ENCODE measurements at regions not wholly inside any gene's neighbourhood (a gene's known extent, or its start where the extent isn't known, plus 50 kb on each side); places are given as distances from the start of the nearest gene placed in this dataset.

DNA sequence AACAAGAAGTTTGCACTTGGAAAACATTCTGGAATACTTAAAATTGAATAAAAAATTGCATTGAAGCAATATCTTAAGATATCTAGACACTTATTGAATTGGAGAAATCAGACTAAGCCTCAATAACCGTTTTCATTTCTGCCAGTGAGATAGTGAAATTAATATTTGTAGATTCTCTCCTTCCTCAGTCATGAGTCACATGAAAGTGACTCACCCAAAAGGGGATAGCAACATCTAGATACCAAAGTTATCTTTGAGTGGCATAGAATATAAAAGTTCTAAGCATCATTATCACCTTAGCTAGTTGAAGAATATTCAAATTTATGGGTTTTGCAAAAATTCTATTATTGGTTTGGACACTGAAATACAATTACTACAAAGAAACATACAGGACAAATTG is 614.8 kb upstream of the ZNF717 start:
- Histone ChIP-seq H3K4me1 (ENCODE audit: control insufficient read depth, insufficient read depth, low read length, poor library complexity, severe bottlenecking) (no peaks in the 10 kb centered on the region), H3K36me3 (ENCODE audit: control insufficient read depth, insufficient read depth, low read length) (no peaks in the 10 kb centered on the region), H3K27ac (ENCODE audit: low read depth, low read length, severe bottlenecking) (no peak overlapping the region), H3K9me3 (ENCODE audit: control insufficient read depth, low read length) (no peaks in the 10 kb centered on the region), H3K4me3 (ENCODE audit: extremely low read depth, insufficient read depth, low read length, poor library complexity, severe bottlenecking) (no peak overlapping the region)
- WGBS, 2 experiments (ENCODE audit: insufficient coverage in 2 of 2) = no CpG with 5 or more reads among the region's 1 CpG

GRCh38 chr3:76402926-76403325 is 617.6 kb upstream of the ZNF717 start:
- H3K4me1 ChIP-seq (ENCODE audit: control insufficient read depth, insufficient read depth, low read length, poor library complexity, severe bottlenecking) = no peaks in the 10 kb centered on the region

DNA sequence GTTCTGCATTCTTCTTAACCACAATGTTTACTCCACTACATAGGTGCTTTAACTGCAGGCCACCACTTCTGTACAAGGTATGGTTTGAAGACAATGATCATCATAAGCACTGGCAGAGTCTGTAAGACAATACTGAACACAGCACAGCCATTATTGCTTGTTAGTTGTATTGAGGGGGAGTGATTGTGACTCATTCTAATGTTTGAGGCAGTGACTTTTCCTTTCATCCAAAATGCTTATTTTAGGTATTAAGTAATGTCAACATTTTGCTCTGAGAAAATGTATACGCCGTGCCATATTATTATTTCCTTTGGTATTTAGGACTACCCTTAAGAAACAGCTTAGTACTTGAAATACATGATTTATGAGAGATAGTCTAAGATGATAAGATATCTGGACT is 618.2 kb upstream of the ZNF717 start:
- no peak overlapping the region for H3K4me3 ChIP-seq (ENCODE audit: extremely low read depth, insufficient read depth, low read length, poor library complexity, severe bottlenecking)
- no peak overlapping the region for H3K27ac ChIP-seq (ENCODE audit: low read depth, low read length, severe bottlenecking)
- no peaks in the 10 kb centered on the region for H3K36me3 ChIP-seq (ENCODE audit: control insufficient read depth, insufficient read depth, low read length)
- no peaks in the 10 kb centered on the region for H3K9me3 ChIP-seq (ENCODE audit: control insufficient read depth, low read length)
- no peaks in the 10 kb centered on the region for H3K4me1 ChIP-seq (ENCODE audit: control insufficient read depth, insufficient read depth, low read length, poor library complexity, severe bottlenecking)
- WGBS, 2 experiments (ENCODE audit: insufficient coverage in 2 of 2) = no CpG with 5 or more reads among the region's 2 CpGs

More at GRCh38 chr3:76402926-76403325, 617.6 kb upstream of the ZNF717 start:
- no peak overlapping the region for H3K27ac ChIP-seq (ENCODE audit: low read depth, low read length, severe bottlenecking)
- no peaks in the 10 kb centered on the region for H3K9me3 ChIP-seq (ENCODE audit: control insufficient read depth, low read length)
- H3K4me3 ChIP-seq (ENCODE audit: extremely low read depth, insufficient read depth, low read length, poor library complexity, severe bottlenecking) = no peak overlapping the region
- WGBS, 2 experiments (ENCODE audit: insufficient coverage in 2 of 2) = 75% methylated on average over 2 of the region's 2 CpGs; no CpG with 5 or more reads in 1 of the 2 experiments
- H3K36me3 ChIP-seq (ENCODE audit: control insufficient read depth, insufficient read depth, low read length) = no peaks in the 10 kb centered on the region

DNA sequence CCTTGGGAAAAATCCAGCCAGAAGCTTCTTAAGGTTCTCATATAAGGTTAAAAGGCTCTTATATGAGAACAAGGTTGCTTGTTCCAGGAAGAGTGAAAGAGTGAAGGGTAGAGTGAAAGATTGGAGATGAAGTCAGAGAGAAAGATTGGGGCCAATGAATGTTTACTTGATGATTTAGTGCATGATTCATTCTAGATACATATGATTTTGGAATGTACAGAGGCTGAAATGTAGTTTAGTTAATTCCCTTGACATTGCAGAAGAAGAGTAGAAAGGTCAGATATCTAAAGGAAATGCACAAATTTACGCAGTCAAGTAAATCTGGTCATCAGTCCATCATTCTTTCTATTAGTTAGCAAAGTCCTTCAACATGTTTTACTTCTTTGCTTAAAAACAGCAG is 619.8 kb upstream of the ZNF717 start:
- WGBS, 2 experiments (ENCODE audit: insufficient coverage in 2 of 2) = 80% methylated on average over 1 of the region's 1 CpG; no CpG with 5 or more reads in 1 of the 2 experiments
- Histone ChIP-seq H3K4me3 (ENCODE audit: extremely low read depth, insufficient read depth, low read length, poor library complexity, severe bottlenecking) (no peak overlapping the region), H3K27ac (ENCODE audit: low read depth, low read length, severe bottlenecking) (no peak overlapping the region), H3K36me3 (ENCODE audit: control insufficient read depth, insufficient read depth, low read length) (no peaks in the 10 kb centered on the region), H3K9me3 (ENCODE audit: control insufficient read depth, low read length) (no peaks in the 10 kb centered on the region), H3K4me1 (ENCODE audit: control insufficient read depth, insufficient read depth, low read length, poor library complexity, severe bottlenecking) (no peaks in the 10 kb centered on the region)

DNA sequence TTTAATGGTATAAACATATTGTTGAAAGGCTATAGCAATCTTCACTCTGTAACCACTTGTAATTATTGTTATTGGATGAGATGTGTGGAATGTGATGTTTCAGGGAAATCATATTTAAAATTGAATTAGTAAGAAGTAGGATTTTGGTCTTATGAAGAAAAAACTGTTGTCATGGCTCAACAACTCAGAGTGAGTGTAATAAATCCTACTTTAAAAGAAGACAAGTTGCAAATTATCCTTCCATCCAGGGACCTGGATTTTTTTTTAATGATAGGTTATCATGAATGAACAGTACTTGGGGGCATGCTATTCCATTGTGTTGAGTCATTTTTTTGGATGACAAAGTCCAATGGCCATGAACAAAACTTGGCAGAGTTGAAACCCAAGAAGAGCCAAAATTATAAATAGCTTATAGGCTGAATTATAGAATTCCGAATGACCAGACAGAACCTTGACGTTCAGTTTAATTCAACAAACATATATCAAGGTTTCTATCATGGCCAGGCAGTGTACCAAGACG is 625.5 kb upstream of the ZNF717 start:
- Histone ChIP-seq H3K9me3 (ENCODE audit: control insufficient read depth, low read length) (no peaks in the 10 kb centered on the region), H3K4me1 (ENCODE audit: control insufficient read depth, insufficient read depth, low read length, poor library complexity, severe bottlenecking) (no peaks in the 10 kb centered on the region)

DNA sequence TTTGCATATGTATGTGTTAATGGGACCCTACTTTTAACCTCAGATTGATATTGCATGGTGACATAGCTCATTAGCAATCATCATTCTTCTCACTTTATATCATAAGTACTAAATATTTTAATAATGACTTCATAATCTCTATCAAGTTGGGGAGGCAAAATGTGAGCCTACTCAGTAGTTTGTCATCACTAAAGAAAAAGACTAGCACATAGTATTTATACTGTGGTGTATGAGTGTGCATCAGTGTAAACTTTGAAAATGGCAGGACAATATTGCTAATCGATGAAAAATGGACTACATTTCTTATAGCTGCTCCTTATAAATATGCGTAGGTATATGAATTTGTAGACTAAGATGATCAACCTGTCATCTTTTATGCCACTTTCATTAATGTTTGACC is 624.5 kb upstream of the ROBO2 start:
- WGBS, 2 experiments (ENCODE audit: insufficient coverage in 2 of 2) = no CpG with 5 or more reads among the region's 2 CpGs
- Histone ChIP-seq H3K36me3 (ENCODE audit: control insufficient read depth, insufficient read depth, low read length) (no peaks in the 10 kb centered on the region), H3K4me3 (ENCODE audit: extremely low read depth, insufficient read depth, low read length, poor library complexity, severe bottlenecking) (no peak overlapping the region), H3K27ac (ENCODE audit: low read depth, low read length, severe bottlenecking) (no peak overlapping the region), H3K4me1 (ENCODE audit: control insufficient read depth, insufficient read depth, low read length, poor library complexity, severe bottlenecking) (no peaks in the 10 kb centered on the region), H3K9me3 (ENCODE audit: control insufficient read depth, low read length) (no peaks in the 10 kb centered on the region)

More for the DNA sequence above, 625.5 kb upstream of the ZNF717 start:
- no peak overlapping the region for H3K27ac ChIP-seq (ENCODE audit: low read depth, low read length, severe bottlenecking)
- H3K36me3 ChIP-seq (ENCODE audit: control insufficient read depth, insufficient read depth, low read length) = no peaks in the 10 kb centered on the region
- WGBS, 2 experiments (ENCODE audit: insufficient coverage in 2 of 2) = 80% methylated on average over 1 of the region's 3 CpGs; no CpG with 5 or more reads in 1 of the 2 experiments
- no peak overlapping the region for H3K4me3 ChIP-seq (ENCODE audit: extremely low read depth, insufficient read depth, low read length, poor library complexity, severe bottlenecking)

DNA sequence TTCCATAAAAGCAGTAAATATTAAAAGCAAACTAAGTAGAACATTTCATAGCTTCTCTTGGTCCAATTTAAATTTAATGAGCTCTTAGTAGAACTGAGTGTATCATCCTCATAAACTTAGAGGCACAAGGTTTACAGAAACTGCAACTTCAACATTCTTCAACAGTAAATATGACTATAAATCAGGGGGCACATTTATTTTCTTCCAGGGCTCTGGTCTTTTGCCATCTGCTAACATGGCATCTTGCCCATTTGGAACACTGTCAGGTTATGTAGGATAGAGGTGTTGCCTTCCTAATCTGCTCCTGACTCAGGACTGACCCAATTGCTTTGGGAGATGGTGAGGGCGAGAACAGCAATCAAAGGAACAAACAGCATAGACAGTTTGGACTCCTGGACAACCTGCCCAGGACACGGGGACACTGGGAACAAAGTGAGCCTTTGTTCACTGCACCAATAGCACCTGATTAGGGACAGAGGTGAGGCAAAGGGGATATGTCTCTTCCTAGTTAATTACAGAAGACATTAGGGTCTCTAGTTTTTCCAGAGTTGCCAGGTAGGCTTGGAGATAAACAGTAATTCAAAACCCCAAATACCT is 610.2 kb upstream of the ROBO2 start:
- no peaks in the 10 kb centered on the region for H3K36me3 ChIP-seq (ENCODE audit: control insufficient read depth, insufficient read depth, low read length)
- no peaks in the 10 kb centered on the region for H3K4me1 ChIP-seq (ENCODE audit: control insufficient read depth, insufficient read depth, low read length, poor library complexity, severe bottlenecking)
- H3K4me3 ChIP-seq (ENCODE audit: extremely low read depth, insufficient read depth, low read length, poor library complexity, severe bottlenecking) = no peak overlapping the region
- no peak overlapping the region for H3K27ac ChIP-seq (ENCODE audit: low read depth, low read length, severe bottlenecking)
- H3K9me3 ChIP-seq (ENCODE audit: control insufficient read depth, low read length) = no peaks in the 10 kb centered on the region
- WGBS, 2 experiments (ENCODE audit: insufficient coverage in 2 of 2) = 93 to 94% methylated on average over 2 of the region's 2 CpGs

GRCh38 chr3:76432396-76432795 is 607.5 kb upstream of the ROBO2 start:
- no peaks in the 10 kb centered on the region for H3K4me1 ChIP-seq (ENCODE audit: control insufficient read depth, insufficient read depth, low read length, poor library complexity, severe bottlenecking)
- no peaks in the 10 kb centered on the region for H3K36me3 ChIP-seq (ENCODE audit: control insufficient read depth, insufficient read depth, low read length)
- H3K27ac ChIP-seq (ENCODE audit: low read depth, low read length, severe bottlenecking) = no peak overlapping the region
- H3K4me3 ChIP-seq (ENCODE audit: extremely low read depth, insufficient read depth, low read length, poor library complexity, severe bottlenecking) = no peak overlapping the region
- 50 to 90% methylated on average over 1 to 2 of the region's 4 CpGs for whole genome bisulfite sequencing, 2 experiments (ENCODE audit: insufficient coverage in 2 of 2)
- no peaks in the 10 kb centered on the region for H3K9me3 ChIP-seq (ENCODE audit: control insufficient read depth, low read length)

DNA sequence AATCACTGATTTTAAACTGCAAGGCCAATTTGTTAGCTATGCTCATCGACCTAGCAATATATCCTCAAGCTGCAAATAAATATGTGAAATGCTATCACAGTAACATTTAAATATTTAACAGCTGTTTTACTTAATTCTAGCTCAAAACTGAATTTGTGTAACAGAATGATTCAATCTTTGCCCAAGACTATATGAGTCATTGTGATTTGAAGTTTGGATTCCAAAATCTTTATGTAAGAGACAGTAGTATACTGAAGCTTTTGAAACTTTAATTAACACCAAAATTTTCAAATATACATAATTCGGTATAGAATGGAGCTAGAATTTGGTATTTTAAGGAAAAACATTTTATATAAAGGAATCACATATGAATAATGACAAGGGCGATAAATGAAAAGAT is 603.0 kb upstream of the ROBO2 start:
- no CpG with 5 or more reads among the region's 3 CpGs for WGBS, 2 experiments (ENCODE audit: insufficient coverage in 2 of 2)
- Histone ChIP-seq H3K27ac (ENCODE audit: low read depth, low read length, severe bottlenecking) (no peak overlapping the region), H3K9me3 (ENCODE audit: control insufficient read depth, low read length) (no peaks in the 10 kb centered on the region), H3K4me3 (ENCODE audit: extremely low read depth, insufficient read depth, low read length, poor library complexity, severe bottlenecking) (no peak overlapping the region), H3K36me3 (ENCODE audit: control insufficient read depth, insufficient read depth, low read length) (no peaks in the 10 kb centered on the region), H3K4me1 (ENCODE audit: control insufficient read depth, insufficient read depth, low read length, poor library complexity, severe bottlenecking) (no peaks in the 10 kb centered on the region)

- Histone ChIP-seq H3K4me3 (ENCODE audit: extremely low read depth, insufficient read depth, low read length, poor library complexity, severe bottlenecking) (no peak overlapping the region), H3K4me1 (ENCODE audit: control insufficient read depth, insufficient read depth, low read length, poor library complexity, severe bottlenecking) (no peaks in the 10 kb centered on the region), H3K36me3 (ENCODE audit: control insufficient read depth, insufficient read depth, low read length) (no peaks in the 10 kb centered on the region), H3K27ac (ENCODE audit: low read depth, low read length, severe bottlenecking) (peak overlapping the region; percentile 74), H3K9me3 (ENCODE audit: control insufficient read depth, low read length) (peaks cover 3% of the 10 kb centered on the region)
- whole genome bisulfite sequencing, 2 experiments (ENCODE audit: insufficient coverage in 2 of 2) = 77 to 78% methylated on average over 2 of the region's 2 CpGs
These were observed 600.9 kb upstream of the ROBO2 start for GRCh38 chr3:76438971-76439370.

GRCh38 chr3:76442374-76442915 is 597.5 kb upstream of the ROBO2 start:
- Histone ChIP-seq H3K9me3 (ENCODE audit: control insufficient read depth, low read length) (peaks cover 3% of the 10 kb centered on the region), H3K4me1 (ENCODE audit: control insufficient read depth, insufficient read depth, low read length, poor library complexity, severe bottlenecking) (no peaks in the 10 kb centered on the region), H3K36me3 (ENCODE audit: control insufficient read depth, insufficient read depth, low read length) (no peaks in the 10 kb centered on the region), H3K4me3 (ENCODE audit: extremely low read depth, insufficient read depth, low read length, poor library complexity, severe bottlenecking) (no peak overlapping the region), H3K27ac (ENCODE audit: low read depth, low read length, severe bottlenecking) (no peak overlapping the region)
- 94 to 97% methylated on average over 4 to 7 of the region's 8 CpGs for WGBS, 2 experiments (ENCODE audit: insufficient coverage in 2 of 2)

All from mesodermal cell (in vitro differentiated cells).